NCI-H2107 (cell line): ENCODE measurements at regions not wholly inside any gene's neighbourhood (a gene's known extent, or its start where the extent isn't known, plus 50 kb on each side); places are given as distances from the start of the nearest gene placed in this dataset.

Experiments
- DNase-seq: peaks from one replicate; lab custom pipeline; 2025; lab: John Stamatoyannopoulos, UW

GRCh38 chr6:108751851-108752732, 96.1 kb upstream of the ARMC2 start:
- no peak for DNase-seq

GRCh38 chr6:108752733-108753590, 95.3 kb upstream of the ARMC2 start:
- no peak for DNase-seq

- no peak for DNase-seq
Observed at GRCh38 chr6:108755257-108756240, 92.7 kb upstream of the ARMC2 start.

- no peak for DNase-seq
Observed at GRCh38 chr6:108757357-108757756, 90.9 kb upstream of the ARMC2 start.

- DNase-seq, result no peak
Observed at GRCh38 chr6:108758884-108759283, 89.3 kb upstream of the ARMC2 start.

GRCh38 chr6:108760126-108761050, 87.8 kb upstream of the ARMC2 start:
- DNase-seq, result no peak

GRCh38 chr6:108762394-108762793, 85.8 kb upstream of the ARMC2 start:
- DNase-seq, result no peak

GRCh38 chr6:108763931-108764579, 84.2 kb upstream of the ARMC2 start:
- no peak for DNase-seq

GRCh38 chr6:108764580-108764950, 83.7 kb upstream of the ARMC2 start:
- no peak for DNase-seq

- DNase-seq, result no peak
Observed at GRCh38 chr6:108765495-108765894, 82.7 kb upstream of the ARMC2 start.

GRCh38 chr6:108766419-108766818, 81.8 kb upstream of the ARMC2 start:
- DNase-seq, result no peak

GRCh38 chr6:108766886-108767285, 81.3 kb upstream of the ARMC2 start:
- no peak for DNase-seq

- no peak for DNase-seq
Observed at GRCh38 chr6:108767418-108768165, 80.6 kb upstream of the ARMC2 start.

- no peak for DNase-seq
Observed at GRCh38 chr6:108768166-108768555, 80.1 kb upstream of the ARMC2 start.

- DNase-seq, result no peak
Observed at GRCh38 chr6:108768792-108769524, 79.3 kb upstream of the ARMC2 start.

GRCh38 chr6:108771421-108771820, 76.8 kb upstream of the ARMC2 start:
- DNase-seq, result no peak

GRCh38 chr6:108774555-108774954, 73.7 kb upstream of the ARMC2 start:
- DNase-seq, result no peak

- DNase-seq, result no peak
Observed at GRCh38 chr6:108777536-108777935, 70.7 kb upstream of the ARMC2 start.
